ENCODE measurements at regions not wholly inside any gene's neighbourhood (a gene's known extent, or its start where the extent isn't known, plus 50 kb on each side); places are given as distances from the start of the nearest gene placed in this dataset.

DNA sequence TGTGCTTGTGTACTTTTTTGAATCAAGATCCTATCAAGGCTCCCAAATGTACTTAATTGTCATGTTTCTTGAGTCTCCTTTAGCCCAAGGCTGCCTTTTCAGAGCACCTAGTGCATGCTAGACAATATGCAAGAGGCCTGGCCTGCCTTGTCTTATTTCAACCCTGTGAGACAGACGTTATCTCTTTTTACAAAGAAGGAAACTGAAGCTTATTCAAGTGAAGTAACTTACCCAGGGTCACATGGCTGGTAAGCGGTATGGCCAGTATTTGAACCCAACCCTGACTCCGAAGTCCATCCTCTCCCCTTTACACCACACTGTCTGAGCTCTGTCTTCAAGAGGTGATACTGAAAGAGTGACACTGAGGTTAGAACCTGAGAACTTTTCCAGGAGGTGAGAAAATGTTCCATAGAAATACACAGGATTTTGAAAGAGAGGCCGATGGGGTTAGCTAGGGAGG lies 505.1 kb downstream of the FOXO1 start:
- TF ChIP-seq FOXP2 (optimal IDR thresholded peaks at IDR 0.05; ENCODE audit: borderline replicate concordance, extremely low read depth, extremely low read length, insufficient read depth), result no peak
- no peak for TF ChIP-seq SIN3A (IDR thresholded peaks at IDR 0.05; ENCODE audit: borderline replicate concordance, insufficient read depth, low read length)
- TF ChIP-seq TAF1 (IDR thresholded peaks at IDR 0.05; ENCODE audit: borderline replicate concordance, insufficient read depth, low read length), result no peak
- TF ChIP-seq, protein P1, sequence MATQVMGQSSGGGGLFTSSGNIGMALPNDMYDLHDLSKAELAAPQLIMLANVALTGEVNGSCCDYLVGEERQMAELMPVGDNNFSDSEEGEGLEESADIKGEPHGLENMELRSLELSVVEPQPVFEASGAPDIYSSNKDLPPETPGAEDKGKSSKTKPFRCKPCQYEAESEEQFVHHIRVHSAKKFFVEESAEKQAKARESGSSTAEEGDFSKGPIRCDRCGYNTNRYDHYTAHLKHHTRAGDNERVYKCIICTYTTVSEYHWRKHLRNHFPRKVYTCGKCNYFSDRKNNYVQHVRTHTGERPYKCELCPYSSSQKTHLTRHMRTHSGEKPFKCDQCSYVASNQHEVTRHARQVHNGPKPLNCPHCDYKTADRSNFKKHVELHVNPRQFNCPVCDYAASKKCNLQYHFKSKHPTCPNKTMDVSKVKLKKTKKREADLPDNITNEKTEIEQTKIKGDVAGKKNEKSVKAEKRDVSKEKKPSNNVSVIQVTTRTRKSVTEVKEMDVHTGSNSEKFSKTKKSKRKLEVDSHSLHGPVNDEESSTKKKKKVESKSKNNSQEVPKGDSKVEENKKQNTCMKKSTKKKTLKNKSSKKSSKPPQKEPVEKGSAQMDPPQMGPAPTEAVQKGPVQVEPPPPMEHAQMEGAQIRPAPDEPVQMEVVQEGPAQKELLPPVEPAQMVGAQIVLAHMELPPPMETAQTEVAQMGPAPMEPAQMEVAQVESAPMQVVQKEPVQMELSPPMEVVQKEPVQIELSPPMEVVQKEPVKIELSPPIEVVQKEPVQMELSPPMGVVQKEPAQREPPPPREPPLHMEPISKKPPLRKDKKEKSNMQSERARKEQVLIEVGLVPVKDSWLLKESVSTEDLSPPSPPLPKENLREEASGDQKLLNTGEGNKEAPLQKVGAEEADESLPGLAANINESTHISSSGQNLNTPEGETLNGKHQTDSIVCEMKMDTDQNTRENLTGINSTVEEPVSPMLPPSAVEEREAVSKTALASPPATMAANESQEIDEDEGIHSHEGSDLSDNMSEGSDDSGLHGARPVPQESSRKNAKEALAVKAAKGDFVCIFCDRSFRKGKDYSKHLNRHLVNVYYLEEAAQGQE (IDR thresholded peaks at IDR 0.05; ENCODE audit: insufficient read depth in 1 of 2, low read depth in 2 of 2, low read length in 2 of 2), result no peak
- TF ChIP-seq POLR2AphosphoS5 (IDR thresholded peaks at IDR 0.05; ENCODE audit: low read depth, low read length), result no peak

GRCh38 chr13:40161931-40162330 lies 504.5 kb downstream of the FOXO1 start:
- TF ChIP-seq SIN3A (IDR thresholded peaks at IDR 0.05; ENCODE audit: borderline replicate concordance, insufficient read depth, low read length) (no peak), FOXP2 (optimal IDR thresholded peaks at IDR 0.05; ENCODE audit: borderline replicate concordance, extremely low read depth, extremely low read length, insufficient read depth) (no peak), POLR2AphosphoS5 (IDR thresholded peaks at IDR 0.05; ENCODE audit: low read depth, low read length) (no peak), TAF1 (IDR thresholded peaks at IDR 0.05; ENCODE audit: borderline replicate concordance, insufficient read depth, low read length) (no peak)
- TF ChIP-seq, protein P1 (IDR thresholded peaks at IDR 0.05; ENCODE audit: insufficient read depth in 1 of 2, low read depth in 2 of 2, low read length in 2 of 2), result no peak

- TF ChIP-seq TAF1 (IDR thresholded peaks at IDR 0.05; ENCODE audit: borderline replicate concordance, insufficient read depth, low read length) (no peak), FOXP2 (optimal IDR thresholded peaks at IDR 0.05; ENCODE audit: borderline replicate concordance, extremely low read depth, extremely low read length, insufficient read depth) (no peak), SIN3A (IDR thresholded peaks at IDR 0.05; ENCODE audit: borderline replicate concordance, insufficient read depth, low read length) (no peak), POLR2AphosphoS5 (IDR thresholded peaks at IDR 0.05; ENCODE audit: low read depth, low read length) (no peak)
- TF ChIP-seq, protein P1 (IDR thresholded peaks at IDR 0.05; ENCODE audit: insufficient read depth in 1 of 2, low read depth in 2 of 2, low read length in 2 of 2), result no peak
These were observed 503.1 kb downstream of the FOXO1 start for GRCh38 chr13:40163066-40164000.

- TF ChIP-seq TAF1 (IDR thresholded peaks at IDR 0.05; ENCODE audit: borderline replicate concordance, insufficient read depth, low read length) (no peak), FOXP2 (optimal IDR thresholded peaks at IDR 0.05; ENCODE audit: borderline replicate concordance, extremely low read depth, extremely low read length, insufficient read depth) (no peak), SIN3A (IDR thresholded peaks at IDR 0.05; ENCODE audit: borderline replicate concordance, insufficient read depth, low read length) (no peak), POLR2AphosphoS5 (IDR thresholded peaks at IDR 0.05; ENCODE audit: low read depth, low read length) (no peak)
- TF ChIP-seq, protein P1 (IDR thresholded peaks at IDR 0.05; ENCODE audit: insufficient read depth in 1 of 2, low read depth in 2 of 2, low read length in 2 of 2), result no peak
These were observed 502.3 kb downstream of the FOXO1 start for GRCh38 chr13:40164133-40164532.

All from PFSK-1 (cell line).